NCI-H2107 treated with DMSO at 0.1 percent for 48 hours (cell line): ENCODE measurements at regions not wholly inside any gene's neighbourhood (a gene's known extent, or its start where the extent isn't known, plus 50 kb on each side); places are given as distances from the start of the nearest gene placed in this dataset.
A peak's percentile ranks its signal among the peaks of the same experiment; 100 is the strongest.

Experiments
- DNase-seq: peaks from one replicate; lab custom pipeline; 2025; ENCODE audit not compliant: unreplicated experiment; lab: John Stamatoyannopoulos, UW

DNA sequence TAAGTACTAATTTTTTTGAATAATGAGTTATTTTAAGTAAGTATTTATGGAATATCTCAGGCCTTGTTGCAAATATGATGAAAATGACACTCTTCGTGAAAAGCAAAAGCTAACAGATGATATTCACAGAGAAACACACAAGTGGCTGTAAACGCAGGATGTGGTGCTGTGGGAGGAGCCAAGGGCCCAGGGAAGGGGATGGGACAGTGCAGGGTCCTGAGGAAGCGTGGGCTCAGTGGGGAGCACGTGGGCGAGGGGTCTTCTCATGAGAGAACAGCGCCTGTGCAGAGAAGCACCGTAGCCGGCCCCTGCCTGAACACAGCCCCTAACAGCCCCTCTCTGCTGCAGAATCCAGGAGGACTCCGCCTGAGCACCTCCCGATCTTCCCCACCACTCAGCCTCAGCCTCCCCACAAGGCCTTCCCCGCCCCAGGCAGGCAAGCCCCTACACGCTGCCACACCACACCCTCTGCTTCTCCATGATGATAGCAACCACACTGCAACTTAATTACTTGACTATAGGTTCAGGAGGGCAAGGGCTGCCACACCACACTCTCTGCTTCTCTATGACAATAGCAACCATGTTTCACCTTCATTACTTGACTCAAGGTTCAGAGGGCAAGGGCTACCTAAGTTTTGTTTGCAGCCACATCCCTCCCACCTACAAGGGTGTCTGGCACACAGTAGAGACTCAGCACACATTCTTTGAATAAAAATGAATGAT lies 152.6 kb upstream of the RNF32 start:
- DNase-seq = no peak

DNA sequence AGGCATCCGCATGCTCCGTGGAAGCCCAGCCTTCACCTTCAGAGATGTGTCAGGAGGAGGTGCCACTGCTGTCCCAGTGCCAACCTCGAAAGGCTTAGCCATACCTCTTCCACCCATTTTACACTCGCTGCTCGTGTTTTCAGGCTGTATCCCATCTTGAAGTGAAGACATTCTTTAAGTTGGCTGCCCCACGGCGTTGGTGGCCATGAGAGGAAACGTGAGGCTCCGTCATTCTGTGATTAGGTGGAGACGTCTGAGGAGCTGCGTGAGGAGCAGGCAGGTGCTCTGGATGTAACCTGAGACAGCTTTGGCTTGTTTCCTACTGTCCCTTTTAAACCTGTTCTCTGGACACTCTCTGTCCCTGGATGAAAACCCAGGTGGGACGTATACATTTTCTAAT lies 159.9 kb upstream of the RNF32 start:
- DNase-seq = no peak

DNA sequence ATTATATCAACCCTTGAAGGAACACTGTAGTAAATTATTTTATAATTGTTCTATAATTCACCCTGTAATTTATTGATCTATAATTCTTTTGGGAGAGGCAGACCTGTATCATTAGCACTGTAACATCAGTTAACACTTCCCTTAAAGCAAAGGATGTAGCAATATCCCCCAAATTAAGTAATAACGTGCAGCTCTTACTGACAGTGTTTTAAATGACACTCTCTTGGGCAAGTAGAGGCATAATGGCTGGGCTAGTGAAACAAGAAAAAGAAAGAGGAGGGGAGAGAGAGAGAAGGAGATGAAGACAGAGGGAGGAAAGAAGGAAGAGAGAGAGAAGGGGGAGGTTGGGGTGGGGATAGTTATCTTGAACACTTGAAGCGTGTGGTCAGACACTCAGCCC lies 161.0 kb upstream of the RNF32 start:
- DNase-seq = no peak

DNA sequence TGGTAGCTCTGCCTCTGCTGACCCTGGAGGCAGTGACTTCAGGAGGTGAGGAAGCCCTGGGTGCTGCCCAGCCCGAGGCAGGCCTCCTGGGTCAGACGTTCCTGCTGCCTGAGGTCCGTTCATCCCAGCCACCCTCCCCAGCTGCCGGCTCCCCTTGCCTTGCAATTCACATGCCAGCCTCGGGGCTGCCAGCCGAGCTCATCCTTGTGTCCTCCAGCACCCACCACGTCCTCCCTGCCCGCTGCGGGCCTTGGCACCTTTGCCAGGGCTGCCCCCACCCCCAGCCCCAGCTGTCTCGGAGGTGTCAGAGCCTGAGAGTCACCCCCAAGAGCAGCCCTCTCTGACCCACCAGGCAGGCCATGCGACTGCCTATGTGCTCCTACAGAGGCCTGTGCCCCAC lies 162.1 kb upstream of the RNF32 start:
- DNase-seq = no peak

DNA sequence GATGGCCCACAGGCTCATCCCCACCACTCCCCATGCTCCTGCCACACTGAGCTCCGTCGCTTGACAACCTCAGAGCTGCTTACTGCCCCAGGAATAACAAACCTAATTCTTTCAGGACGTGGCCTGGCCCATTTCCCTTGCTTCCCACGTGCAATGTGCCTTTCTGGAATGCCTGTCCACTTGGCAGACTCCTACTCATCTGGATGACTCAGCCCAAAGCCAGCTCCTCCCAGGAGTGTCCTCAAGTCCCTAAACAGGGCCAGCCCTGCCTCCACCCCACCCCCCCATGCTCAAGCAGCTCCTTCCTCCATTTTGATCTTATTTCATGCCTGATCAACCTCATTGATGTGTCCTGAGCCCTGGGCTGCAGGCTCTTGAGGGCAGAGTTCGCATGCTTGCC lies 164.9 kb upstream of the RNF32 start:
- DNase-seq = no peak

DNA sequence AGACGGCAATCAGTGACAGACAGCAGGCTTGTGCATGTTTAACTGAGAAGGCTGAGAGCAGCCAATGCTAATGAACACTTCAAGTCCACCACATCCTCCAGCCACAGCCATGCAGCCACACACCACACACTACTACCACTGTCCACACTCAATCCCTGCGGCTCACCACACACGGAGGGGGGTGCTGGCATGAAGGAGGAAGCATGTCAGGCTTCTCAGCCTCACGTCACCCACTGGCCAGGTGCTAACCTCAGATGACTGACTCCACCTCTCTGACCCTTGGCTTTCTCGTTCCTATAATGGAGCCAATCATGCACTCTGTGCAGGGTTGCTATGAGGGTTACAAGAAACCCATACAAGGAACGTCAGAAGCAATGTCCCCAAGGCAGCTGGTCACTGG lies 165.4 kb upstream of the RNF32 start:
- DNase-seq = no peak

DNA sequence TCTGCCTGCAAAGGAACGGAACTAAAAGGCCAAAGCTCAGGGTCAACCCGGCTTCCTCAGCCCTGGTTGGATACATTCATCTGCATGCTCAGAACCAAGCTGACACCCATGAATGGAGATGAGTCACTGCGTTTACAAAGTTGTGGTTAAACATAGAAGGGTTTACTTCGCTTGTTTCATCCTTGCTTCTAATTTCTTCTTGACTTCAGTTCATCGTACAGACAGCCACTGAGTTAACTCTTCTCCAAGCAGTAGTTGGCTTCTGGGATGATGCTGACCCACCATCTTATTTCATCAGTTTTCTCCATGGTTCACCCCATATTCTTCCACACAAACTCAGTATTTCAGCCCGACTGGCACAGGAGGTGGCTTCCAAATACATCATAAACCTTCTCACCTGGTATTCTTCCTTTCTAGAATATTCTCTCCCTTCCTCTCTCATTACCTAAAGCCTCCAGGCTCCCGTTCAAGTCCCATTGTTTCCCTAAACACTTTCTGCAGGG lies 166.3 kb upstream of the RNF32 start:
- no peak for DNase-seq

DNA sequence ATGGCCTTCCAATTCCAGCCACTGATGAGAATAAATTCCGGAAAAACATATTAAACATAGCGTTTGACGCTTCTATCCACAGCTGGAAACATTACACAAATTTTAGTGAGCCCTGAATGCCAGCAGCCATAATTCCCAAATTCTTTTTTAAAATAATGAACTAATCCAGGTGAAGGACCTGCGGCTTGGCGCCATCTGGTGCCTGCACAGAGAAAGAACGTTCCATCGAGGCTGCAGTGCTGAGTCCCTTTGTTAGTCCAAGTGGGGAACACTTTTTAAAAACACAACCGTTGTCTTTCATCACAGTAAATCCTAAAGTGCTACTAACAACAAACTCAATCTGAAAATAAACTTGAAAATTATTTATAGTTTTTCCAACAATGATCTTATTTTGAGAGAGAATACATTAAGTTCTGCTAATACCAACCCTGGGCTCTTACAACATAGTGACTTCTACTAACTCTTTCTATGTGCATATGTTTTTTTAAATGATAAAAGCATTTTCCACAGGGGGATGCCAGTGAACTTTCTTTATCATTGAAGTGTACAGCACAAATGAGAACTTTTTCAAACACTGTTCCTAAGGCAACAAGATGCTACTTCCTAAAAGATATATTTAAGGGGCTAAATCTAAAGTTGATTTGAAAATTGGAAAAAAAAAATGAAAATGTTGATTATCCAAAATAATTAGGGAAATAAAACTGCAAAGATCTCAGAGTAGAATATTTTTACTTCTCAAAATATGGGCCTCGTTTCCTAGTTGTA lies 166.9 kb upstream of the RNF32 start:
- peak; percentile 21 for DNase-seq

DNA sequence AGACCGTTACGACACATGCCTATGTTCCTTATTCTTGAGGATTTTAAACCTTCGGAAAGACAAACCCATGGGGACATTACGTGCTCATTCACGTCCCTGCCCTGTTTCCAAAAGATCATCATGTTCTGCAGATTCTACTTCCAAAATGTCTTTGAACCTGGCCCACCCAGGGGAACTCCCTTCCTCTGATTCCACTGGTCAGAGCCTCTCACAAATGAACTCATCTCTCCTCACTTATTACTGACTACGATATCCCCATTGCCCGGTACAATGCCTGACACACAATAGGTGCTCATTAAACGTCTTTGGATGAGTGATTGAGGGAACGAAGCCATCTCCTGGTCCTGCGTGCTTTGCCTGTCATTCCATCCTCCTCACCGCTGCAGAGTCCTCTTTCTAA lies 168.3 kb upstream of the RNF32 start:
- no peak for DNase-seq

DNA sequence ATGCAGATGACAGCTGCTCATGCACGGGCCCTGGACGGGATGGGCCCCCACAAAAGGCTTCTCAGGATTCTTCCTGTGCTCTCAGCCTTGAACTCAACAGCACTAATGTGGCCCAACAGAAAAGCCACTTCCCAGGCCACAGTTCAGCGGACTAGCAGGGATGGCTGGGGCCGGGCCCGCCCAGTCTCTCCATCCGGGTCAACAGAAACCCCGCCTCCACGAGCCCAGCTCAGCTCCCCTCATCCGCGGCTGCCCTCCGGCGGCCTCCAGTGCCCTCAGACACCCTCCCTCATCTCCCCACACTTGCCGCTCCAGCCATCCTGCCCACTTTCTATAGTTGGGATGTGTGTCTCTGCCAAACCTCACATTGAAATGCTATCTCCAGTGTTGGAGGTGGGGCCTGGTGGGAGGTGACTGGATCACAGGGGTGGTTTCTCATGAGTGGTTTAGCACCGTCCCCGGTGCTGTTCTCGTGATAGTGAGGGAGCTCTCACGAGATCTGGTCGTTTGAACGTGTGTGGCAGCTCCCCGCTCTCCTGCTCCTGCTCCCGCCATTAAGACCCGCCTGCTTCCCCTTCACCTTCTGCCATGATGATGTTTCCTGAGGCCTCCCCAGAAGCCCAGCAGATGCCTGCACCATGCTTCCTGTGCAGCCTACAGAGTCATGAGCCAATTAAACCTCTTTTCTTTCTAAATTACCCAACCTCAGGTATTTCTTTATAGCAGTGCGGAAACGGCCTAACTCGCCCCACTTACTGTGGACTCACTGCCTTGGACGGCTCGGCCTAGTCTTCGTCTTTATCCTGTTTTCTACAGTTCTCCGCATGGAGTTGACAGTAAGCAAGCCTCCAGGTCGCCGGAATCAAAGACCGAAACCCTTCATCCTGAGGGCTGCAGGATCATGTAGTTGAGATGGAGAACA lies 169.9 kb upstream of the RNF32 start:
- DNase-seq = no peak

DNA sequence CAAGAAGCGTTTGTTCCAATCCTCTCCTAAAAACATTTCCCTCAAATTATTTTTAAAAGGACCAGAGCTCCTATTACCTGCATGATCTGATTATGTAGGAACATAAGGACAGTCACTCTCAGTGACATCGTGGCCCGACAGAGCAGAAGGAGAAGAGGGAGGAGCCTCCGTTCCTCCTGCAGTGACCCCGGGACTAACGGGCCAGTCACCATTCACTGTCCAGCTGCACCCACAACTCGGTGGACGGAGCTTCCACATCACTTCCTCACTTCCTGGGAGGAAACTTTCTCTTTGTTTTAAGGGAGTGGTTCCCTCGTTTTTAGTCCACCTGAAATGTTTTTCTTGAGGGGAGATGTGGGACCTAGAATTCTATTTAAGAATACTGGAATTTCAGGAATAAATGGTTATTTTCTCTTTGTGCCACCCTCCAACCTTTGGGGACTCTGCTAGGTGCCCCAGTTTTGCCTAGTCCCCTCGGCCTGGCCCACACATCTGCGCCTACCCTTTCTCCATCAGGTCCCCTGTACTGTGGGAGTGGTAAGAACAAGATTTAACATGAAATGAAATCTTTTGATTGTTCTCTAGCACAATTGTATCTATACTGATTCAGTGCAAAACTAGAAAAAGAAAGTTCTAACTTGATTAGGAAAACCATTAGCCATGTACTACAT lies 173.5 kb upstream of the RNF32 start:
- no peak for DNase-seq

DNA sequence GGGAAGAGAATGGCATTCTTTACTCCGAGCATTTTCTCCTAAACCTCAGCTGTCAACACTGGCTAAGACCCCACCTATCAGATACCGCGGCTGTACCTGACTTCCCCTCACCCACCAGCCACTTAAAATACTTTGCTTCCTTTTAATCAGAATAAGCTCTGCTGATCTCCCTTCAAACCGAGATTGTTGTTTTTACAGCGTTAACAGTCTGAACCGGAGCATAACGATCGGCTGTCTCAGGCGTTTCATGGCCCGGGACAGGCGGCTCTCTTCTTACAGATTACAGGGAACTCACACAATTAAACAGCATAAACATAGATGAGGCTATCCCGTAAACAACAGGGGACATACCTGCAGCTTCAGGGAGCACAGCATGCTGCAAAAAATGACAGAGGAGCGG lies 174.3 kb upstream of the RNF32 start:
- no peak for DNase-seq

DNA sequence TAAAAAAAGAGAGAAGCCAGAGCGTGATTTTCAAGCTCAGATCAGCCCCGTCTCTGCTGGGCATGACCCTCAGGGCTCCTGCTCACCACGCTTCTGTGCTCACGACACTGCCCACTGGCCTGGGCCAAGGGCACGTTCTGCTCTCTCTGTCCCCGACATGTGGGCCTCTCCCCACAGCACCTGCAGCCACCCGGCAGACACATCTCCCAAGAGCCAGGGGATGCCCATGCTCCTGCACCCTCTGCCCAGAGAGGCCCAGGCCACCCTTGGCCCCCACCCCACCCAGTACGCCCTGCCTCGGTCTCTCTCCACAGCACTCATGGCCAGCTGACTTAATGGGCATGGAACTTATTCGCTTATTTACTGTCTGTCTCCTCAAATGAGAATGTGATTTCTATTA lies 175.4 kb upstream of the RNF32 start:
- DNase-seq = no peak

DNA sequence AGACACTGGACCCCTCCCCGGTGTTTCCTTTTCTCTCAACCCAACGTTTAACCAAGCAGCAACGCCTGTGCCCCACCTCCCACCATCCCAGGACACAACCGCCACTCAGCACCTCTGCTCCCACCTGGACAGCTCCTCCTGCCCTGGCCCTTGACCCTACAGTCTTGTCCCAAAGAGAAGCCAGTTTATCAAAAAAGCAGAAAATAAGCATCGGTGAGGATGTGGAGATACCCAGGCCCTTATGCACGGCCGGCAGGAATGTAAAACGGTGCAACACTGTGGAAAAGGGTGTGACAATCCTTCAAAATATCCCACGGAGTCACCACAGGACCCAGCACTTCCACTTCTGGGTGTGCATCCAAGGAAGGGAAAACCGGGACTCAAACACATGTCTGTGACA lies 176.2 kb upstream of the RNF32 start:
- DNase-seq = no peak

DNA sequence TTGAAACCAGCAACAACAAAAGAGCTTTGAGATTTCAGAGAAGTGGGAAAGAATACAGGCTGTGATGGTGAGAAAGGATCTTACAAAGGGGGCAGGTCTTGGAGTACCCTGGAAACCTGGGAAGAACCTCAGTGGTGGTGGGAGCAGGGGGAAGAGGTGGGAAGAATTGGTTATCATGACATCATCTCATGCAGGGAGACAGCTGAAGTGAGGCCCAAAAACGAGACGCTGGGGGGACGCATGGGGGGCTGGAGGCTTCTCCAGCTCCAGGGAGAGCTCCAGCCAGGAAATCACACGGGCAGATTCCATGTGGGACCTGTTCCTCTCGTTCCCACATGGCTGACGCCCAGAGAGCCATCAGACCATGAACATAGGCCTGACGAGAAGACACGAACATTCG lies 177.3 kb upstream of the RNF32 start:
- no peak for DNase-seq

DNA sequence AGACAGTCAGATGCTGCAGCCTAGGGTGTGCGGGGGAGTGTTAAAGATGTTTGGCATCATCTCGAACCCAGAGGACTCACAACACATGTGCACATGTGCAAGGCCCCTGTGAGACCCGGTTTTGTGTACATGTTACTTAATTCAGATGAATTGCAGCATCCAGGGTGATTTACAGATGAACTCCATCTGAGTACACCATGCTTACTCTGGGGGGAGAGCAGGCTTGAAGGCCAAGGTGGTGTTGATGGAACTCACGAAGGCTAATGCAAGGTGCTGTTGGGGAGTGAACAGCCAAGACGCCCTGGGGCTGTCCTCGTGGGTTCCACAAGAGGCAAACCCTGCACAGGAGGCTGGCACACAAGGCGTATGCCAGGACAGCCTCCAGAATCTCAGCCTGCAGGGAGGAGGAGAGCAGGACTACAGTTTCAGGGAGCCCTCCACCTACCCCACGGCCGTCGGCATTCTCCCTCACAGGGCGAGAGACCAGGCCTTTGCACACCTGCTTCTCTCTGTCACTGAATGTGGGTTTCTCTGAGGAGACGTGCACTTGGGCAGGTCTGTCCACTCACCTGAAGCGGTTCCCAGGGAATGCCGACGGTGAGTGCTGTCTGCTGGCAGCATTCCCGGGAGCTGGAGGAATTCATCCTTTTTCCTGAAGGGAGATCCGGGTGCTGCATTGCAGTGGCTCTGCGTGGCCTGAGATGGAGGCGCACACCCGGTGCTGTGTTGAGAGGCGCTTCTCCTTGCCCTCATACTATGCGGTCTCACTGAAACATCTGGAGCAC lies 178.5 kb upstream of the RNF32 start:
- DNase-seq = no peak

DNA sequence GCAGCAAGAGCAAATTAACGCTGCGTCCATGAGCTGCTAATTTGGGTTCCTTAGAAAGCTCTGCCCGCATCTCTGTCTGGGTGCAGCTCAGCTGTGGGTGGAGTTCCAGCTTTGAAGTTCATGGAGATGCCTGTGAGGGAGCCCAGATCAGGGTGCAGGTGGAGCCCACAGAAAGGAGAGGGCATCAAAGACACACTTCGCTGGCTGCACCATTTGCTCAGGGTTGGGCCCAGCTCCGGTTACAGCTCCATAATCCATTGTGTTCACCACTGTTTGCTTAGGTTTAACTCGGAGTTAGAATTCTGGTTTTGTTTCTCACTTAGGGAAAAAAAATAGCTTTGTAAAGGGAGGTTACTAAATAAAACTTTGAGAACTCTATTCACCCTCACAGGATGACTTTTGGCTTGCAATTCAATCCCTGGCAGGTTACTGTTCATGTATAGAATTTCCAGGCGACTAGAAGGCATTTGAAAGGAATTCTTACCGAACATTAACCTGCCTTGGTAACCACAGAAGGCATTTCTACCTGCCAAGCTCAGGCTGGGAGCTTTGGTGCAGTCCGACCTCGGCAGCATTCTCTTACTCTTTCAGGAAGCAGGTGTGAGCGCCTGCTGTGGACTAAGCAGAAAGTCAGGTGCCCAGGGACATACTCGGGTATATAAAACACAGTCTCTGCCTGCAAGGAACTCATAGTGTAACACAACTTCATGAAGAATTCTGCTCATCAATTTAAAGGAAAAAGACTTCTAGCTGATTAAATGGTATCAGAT lies 179.5 kb upstream of the RNF32 start:
- peak; percentile 71 for DNase-seq

DNA sequence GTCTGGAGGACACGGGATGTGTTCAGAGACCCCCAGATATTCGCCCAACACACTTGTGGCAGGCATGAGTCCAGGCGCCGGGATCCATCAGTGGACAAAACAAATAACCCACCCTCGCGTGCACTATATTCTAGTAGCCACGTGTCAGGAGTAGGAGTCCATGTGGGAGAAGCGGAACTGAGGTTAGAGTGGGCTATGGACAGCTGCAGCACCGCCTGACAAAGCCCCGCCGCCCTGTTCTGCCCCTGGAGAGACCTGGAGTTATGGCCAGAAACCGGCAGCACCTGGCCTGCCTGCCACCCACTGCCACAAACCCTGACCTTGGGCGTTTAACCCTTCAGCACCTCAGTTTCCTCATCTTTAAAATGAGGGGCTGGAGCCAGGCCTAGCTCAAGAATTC lies 181.0 kb upstream of the RNF32 start:
- DNase-seq = no peak

DNA sequence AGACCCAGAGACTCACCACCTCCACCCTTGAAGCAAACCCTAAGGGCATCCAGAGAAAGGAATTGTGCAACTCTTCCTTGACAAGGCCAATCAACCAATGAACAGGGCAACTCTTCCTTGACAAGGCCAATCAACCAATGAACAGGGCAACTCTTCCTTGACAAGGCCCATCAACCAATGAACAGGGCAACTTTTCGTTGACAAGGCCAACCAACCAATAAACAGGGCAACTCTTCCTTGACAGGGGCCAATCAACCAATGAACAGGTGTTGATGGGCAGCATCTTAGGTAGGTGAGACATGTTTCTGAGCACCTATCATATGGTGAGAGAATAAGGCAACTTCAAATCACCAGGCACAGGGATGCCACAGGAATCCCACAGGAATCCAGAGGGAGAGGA lies 181.5 kb upstream of the RNF32 start:
- no peak for DNase-seq

DNA sequence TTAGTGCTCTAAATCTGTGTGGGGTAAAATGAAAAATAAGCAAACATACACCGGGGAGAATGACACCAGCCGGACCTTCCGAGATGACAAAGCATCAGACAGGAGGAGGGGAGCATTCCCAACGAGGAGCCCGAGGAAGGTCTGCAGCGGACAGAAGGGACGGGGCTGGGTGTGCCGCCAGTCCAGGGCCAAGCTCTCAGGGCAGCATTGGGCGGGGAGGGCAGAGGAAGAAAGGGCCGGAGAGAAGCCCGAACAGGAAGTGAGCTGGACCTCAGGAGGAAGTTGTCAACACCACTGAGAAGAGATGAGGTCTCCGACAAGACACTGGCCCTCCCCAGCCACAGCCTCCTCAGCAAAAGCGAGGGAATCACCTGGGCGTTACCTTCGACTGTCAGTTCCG lies 182.6 kb upstream of the RNF32 start:
- DNase-seq = no peak
